DND-41 (cell line): ENCODE measurements at regions not wholly inside any gene's neighbourhood (a gene's known extent, or its start where the extent isn't known, plus 50 kb on each side); places are given as distances from the start of the nearest gene placed in this dataset.

ENCODE experiments used
- EZH2 ChIP-seq: IDR thresholded peaks from 3 replicates; pipeline ENCODE4 v1.6.1; 2012; ENCODE audit warnings: borderline replicate concordance, low read depth, mild to moderate bottlenecking, moderate library complexity, low read length, inconsistent platforms; ENCODE audit not compliant: severe bottlenecking
- TF ChIP-seq, protein P1 (sequence below): IDR thresholded peaks from 2 replicates; pipeline ENCODE4 v1.5.1; 2012; ENCODE audit warnings: borderline replicate concordance, low read length, moderate library complexity, mild to moderate bottlenecking; ENCODE audit not compliant: poor library complexity, severe bottlenecking; ENCODE audit errors: extremely low read depth

DNA sequence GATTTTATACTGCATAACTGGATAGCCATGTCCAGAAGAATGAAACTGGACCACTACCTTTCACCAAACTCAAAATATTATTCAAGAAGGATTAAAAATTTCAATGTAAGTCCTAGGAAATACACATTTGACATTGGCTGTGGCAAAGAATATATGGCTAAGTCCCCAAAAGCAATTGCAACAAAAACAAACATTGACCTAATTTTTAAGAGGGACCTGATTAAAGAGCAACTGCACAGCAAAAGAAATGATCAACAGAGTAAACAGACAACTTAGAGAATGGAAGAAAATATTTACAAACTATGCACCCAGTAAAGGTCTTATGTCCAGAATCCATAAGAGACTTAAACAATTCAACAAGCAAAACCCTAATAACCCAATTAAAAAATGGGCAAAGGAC lies 1313.0 kb upstream of the GBE1 start:
- TF ChIP-seq, protein P1, sequence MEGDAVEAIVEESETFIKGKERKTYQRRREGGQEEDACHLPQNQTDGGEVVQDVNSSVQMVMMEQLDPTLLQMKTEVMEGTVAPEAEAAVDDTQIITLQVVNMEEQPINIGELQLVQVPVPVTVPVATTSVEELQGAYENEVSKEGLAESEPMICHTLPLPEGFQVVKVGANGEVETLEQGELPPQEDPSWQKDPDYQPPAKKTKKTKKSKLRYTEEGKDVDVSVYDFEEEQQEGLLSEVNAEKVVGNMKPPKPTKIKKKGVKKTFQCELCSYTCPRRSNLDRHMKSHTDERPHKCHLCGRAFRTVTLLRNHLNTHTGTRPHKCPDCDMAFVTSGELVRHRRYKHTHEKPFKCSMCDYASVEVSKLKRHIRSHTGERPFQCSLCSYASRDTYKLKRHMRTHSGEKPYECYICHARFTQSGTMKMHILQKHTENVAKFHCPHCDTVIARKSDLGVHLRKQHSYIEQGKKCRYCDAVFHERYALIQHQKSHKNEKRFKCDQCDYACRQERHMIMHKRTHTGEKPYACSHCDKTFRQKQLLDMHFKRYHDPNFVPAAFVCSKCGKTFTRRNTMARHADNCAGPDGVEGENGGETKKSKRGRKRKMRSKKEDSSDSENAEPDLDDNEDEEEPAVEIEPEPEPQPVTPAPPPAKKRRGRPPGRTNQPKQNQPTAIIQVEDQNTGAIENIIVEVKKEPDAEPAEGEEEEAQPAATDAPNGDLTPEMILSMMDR: no peak
- TF ChIP-seq EZH2: no peak
